22Rv1 (cell line): ENCODE measurements at regions not wholly inside any gene's neighbourhood (a gene's known extent, or its start where the extent isn't known, plus 50 kb on each side); places are given as distances from the start of the nearest gene placed in this dataset.

ENCODE experiments used
- ZFX ChIP-seq: fragments of 450-650 bp; IDR thresholded peaks from 2 replicates; pipeline ENCODE4 v1.6.1; 2017; ENCODE audit warnings: antibody characterized with exemption, borderline replicate concordance
- TF ChIP-seq, protein P1 (sequence below): fragments of 450-650 bp; IDR thresholded peaks from 2 replicates; pipeline ENCODE4 v1.5.1; 2017; ENCODE audit warnings: mild to moderate bottlenecking

DNA sequence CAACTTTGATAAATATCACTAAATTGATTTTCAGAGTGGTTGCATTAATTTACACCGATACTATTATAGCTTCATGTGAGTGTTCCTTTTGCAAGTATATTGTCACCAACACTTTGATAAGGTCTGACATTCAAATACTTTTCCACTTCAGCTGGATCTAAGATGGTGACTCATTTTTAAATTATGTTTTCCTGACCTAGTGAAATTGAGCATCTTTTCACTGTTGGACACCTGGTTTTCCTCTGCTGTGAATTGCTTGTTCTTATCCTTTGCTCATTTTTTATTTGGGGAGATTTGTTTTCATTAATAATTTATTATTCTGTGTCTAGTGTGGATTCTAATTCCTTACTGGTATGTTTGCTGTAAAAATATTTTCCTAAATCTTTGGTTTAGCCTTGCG is 85.2 kb upstream of the PRDM1 start:
- TF ChIP-seq, protein P1, sequence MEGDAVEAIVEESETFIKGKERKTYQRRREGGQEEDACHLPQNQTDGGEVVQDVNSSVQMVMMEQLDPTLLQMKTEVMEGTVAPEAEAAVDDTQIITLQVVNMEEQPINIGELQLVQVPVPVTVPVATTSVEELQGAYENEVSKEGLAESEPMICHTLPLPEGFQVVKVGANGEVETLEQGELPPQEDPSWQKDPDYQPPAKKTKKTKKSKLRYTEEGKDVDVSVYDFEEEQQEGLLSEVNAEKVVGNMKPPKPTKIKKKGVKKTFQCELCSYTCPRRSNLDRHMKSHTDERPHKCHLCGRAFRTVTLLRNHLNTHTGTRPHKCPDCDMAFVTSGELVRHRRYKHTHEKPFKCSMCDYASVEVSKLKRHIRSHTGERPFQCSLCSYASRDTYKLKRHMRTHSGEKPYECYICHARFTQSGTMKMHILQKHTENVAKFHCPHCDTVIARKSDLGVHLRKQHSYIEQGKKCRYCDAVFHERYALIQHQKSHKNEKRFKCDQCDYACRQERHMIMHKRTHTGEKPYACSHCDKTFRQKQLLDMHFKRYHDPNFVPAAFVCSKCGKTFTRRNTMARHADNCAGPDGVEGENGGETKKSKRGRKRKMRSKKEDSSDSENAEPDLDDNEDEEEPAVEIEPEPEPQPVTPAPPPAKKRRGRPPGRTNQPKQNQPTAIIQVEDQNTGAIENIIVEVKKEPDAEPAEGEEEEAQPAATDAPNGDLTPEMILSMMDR: no peak
- no peak for TF ChIP-seq ZFX
